ENCODE measurements at regions not wholly inside any gene's neighbourhood (a gene's known extent, or its start where the extent isn't known, plus 50 kb on each side); places are given as distances from the start of the nearest gene placed in this dataset.

GRCh38 chr2:219769090-219769910 is 141.9 kb downstream of the SLC4A3 start:
- DNase-seq (ENCODE audit: low read depth), result peak; percentile 12
- TF ChIP-seq, protein P1, sequence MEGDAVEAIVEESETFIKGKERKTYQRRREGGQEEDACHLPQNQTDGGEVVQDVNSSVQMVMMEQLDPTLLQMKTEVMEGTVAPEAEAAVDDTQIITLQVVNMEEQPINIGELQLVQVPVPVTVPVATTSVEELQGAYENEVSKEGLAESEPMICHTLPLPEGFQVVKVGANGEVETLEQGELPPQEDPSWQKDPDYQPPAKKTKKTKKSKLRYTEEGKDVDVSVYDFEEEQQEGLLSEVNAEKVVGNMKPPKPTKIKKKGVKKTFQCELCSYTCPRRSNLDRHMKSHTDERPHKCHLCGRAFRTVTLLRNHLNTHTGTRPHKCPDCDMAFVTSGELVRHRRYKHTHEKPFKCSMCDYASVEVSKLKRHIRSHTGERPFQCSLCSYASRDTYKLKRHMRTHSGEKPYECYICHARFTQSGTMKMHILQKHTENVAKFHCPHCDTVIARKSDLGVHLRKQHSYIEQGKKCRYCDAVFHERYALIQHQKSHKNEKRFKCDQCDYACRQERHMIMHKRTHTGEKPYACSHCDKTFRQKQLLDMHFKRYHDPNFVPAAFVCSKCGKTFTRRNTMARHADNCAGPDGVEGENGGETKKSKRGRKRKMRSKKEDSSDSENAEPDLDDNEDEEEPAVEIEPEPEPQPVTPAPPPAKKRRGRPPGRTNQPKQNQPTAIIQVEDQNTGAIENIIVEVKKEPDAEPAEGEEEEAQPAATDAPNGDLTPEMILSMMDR (conservative IDR thresholded peaks at IDR 0.05; ENCODE audit: low read length), result no peak
- H3K4me3 ChIP-seq (ENCODE audit: low read length), result no peak overlapping the region

DNA sequence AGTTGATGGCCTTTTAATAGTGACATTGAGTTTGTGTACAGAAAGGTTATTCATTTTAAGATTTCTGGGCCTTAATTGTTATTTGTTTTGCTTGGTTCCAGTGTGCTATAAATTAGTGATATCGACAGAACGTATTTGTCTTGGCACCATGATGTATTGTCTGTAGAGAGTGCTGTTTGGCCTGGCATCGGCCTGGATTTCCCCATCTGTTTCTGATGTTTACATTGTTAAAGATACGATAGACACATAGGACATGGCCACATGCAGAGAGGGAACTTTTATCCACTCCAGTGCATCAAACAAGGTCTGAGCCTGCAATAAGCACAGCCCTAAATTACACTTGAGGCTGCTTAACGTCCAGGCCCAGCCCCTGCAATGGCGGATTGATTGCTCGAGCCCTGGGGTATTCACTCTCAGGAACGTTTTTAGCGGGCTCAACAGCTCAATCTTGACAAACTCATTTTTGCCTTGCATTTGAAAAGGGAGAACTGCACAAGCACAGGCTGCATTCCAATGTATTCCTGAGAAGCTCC is 144.7 kb downstream of the SLC4A3 start:
- no peak overlapping the region for H3K4me3 ChIP-seq (ENCODE audit: low read length)
- no peak for DNase-seq (ENCODE audit: low read depth)
- TF ChIP-seq, protein P1 (conservative IDR thresholded peaks at IDR 0.05; ENCODE audit: low read length), result no peak

GRCh38 chr2:219772697-219773096 is 145.3 kb downstream of the SLC4A3 start:
- TF ChIP-seq, protein P1 (conservative IDR thresholded peaks at IDR 0.05; ENCODE audit: low read length), result no peak
- DNase-seq (ENCODE audit: low read depth), result no peak
- H3K4me3 ChIP-seq (ENCODE audit: low read length), result no peak overlapping the region

DNA sequence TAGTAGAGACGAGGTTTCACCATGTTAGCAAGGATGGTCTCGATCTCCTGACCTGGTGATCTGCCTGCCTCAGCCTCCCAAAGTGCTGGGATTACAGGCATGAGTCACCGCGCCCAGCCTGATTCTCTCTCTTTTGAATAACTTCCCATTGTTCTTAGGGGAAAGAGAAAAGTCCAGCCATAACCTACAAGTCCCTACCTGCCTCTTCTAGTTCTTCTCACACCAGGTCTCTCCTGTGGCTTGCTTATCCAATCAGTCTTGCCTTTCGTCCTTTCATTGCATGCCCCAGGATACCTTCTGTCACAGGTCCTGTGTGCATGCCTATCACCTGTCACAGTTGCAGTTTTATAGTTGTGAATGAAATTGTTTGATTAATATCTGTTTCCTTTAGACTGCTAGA is 148.1 kb downstream of the SLC4A3 start:
- TF ChIP-seq, protein P1 (conservative IDR thresholded peaks at IDR 0.05; ENCODE audit: low read length), result no peak
- H3K4me3 ChIP-seq (ENCODE audit: low read length), result no peak overlapping the region
- DNase-seq (ENCODE audit: low read depth), result no peak

DNA sequence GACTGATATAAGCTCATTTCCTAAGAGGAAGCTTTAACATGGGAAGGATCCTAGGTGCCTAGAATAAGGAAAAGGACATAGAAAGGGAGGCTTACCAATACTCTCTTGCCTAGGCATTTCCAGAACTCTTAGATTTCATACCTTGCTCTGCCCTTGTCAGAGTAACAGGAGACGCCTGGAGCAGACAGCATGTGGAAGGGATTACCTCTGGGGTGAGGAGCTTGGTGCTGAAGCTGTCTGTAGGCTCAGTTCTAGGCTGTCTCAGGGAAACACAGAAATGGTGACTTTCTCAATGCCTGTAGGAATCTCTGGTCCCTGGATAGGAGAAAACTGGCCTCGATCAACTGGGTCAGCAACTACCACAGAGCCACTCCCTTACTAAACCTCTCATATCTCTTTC is 150.0 kb downstream of the SLC4A3 start:
- TF ChIP-seq, protein P1 (conservative IDR thresholded peaks at IDR 0.05; ENCODE audit: low read length), result no peak
- no peak for DNase-seq (ENCODE audit: low read depth)
- no peak overlapping the region for H3K4me3 ChIP-seq (ENCODE audit: low read length)

- TF ChIP-seq, protein P1 (conservative IDR thresholded peaks at IDR 0.05; ENCODE audit: low read length), result no peak
- no peak for DNase-seq (ENCODE audit: low read depth)
- no peak overlapping the region for H3K4me3 ChIP-seq (ENCODE audit: low read length)
Observed at GRCh38 chr2:219778189-219778588, 150.8 kb downstream of the SLC4A3 start.

All from AG10803 (cell line).